Endothelial cell of umbilical vein (primary cell): ENCODE measurements at regions not wholly inside any gene's neighbourhood (a gene's known extent, or its start where the extent isn't known, plus 50 kb on each side); places are given as distances from the start of the nearest gene placed in this dataset.

ENCODE experiments used
- BruUV-seq: library from RNA; stranded (reverse); fragments of 400-500 nt; replicated peaks from 2 replicates; lab custom pipeline; 2021; lab: Mats Ljungman, UMichigan
- CTCF ChIA-PET: fragments of 300-600, 350-600 bp; sonication (Branson Sonifier 250); formaldehyde crosslinking; loops from one replicate; lab custom pipeline; 2021; ENCODE audit warnings: antibody characterized with exemption, inconsistent platforms; lab: Charles Lee
- POLR2A ChIA-PET: fragments of 300-600, 350-600 bp; sonication (Branson Sonifier 250); formaldehyde crosslinking; loops from one replicate; lab custom pipeline; 2021; ENCODE audit warnings: antibody characterized with exemption, inconsistent platforms; lab: Charles Lee
- DNase-seq: peaks from one replicate; pipeline ENCODE4 v3.0.0-alpha.2; 2011; ENCODE audit warnings: low read depth, low spot score
- FAIRE-seq: peaks from 2 replicates; lab custom pipeline; 2011; peaks lifted over from hg19 to GRCh38; lab: Jason Lieb, UNC
- H2AFZ ChIP-seq: 2 replicates; pipeline ENCODE4 v1.6.0; 2012; ENCODE audit warnings: low read depth, low read length, control low read depth, inconsistent platforms
- H3K27ac ChIP-seq: 2 replicates; pipeline ENCODE4 v1.5.1; 2011; ENCODE audit warnings: low read depth, mild to moderate bottlenecking, control low read depth, low read length, moderate library complexity; ENCODE audit not compliant: insufficient read depth
- H3K27me3 ChIP-seq, 2 experiments: 2 replicates each; pipeline versions ENCODE4 v1.6.0 to v1.6.1; 2011; ENCODE audit warnings: low read length in 2 of 2, mixed read lengths in 1 of 2; ENCODE audit not compliant: control insufficient read depth in 2 of 2, insufficient read depth in 2 of 2
- H3K36me3 ChIP-seq, 2 experiments: 2 replicates in 1 of 2; 3 replicates in 1 of 2; pipeline ENCODE4 v1.5.1; 2011; ENCODE audit warnings: low read length in 2 of 2, mild to moderate bottlenecking in 1 of 2, moderate library complexity in 1 of 2; ENCODE audit not compliant: control insufficient read depth in 2 of 2, insufficient read depth in 2 of 2; ENCODE audit errors: extremely low read depth in 1 of 2
- H3K4me1 ChIP-seq: 3 replicates; pipeline ENCODE4 v1.5.1; 2011; ENCODE audit warnings: mild to moderate bottlenecking, low read length; ENCODE audit not compliant: control insufficient read depth, insufficient read depth; ENCODE audit errors: extremely low read depth
- H3K4me2 ChIP-seq: 2 replicates; pipeline ENCODE4 v1.6.1; 2011; ENCODE audit warnings: low read length, control low read depth, mixed read lengths; ENCODE audit not compliant: insufficient read depth
- H3K4me3 ChIP-seq, 3 experiments: fragments of 200-600 bp in 1 of 3; sonication (generic), shearing (Covaris generic) in 1 of 3; replicated peaks in 1 of 3; 2 replicates each; pipeline ENCODE4 v1.5.1; 2011 to 2016; ENCODE audit warnings: control low read depth in 3 of 3, low read length in 3 of 3, mild to moderate bottlenecking in 2 of 3, inconsistent platforms in 1 of 3, low read depth in 1 of 3, moderate library complexity in 1 of 3; ENCODE audit not compliant: insufficient read depth in 1 of 3
- H3K79me2 ChIP-seq: 2 replicates; pipeline ENCODE4 v1.6.0; 2012; ENCODE audit warnings: low read length, inconsistent platforms; ENCODE audit not compliant: control insufficient read depth, insufficient read depth
- H3K9ac ChIP-seq: replicated peaks from 2 replicates; pipeline ENCODE3; 2011; ENCODE audit warnings: low read length, control low read depth; ENCODE audit not compliant: insufficient read depth; ENCODE audit errors: extremely low read depth
- H3K9me1 ChIP-seq: replicated peaks from 3 replicates; pipeline ENCODE4 v1.6.0; 2011; ENCODE audit warnings: mild to moderate bottlenecking, low read length; ENCODE audit not compliant: control insufficient read depth, insufficient read depth; ENCODE audit errors: extremely low read depth
- H3K9me3 ChIP-seq: replicated peaks from 2 replicates; pipeline ENCODE4 v1.5.1; 2012; ENCODE audit warnings: low read length, inconsistent platforms; ENCODE audit not compliant: control insufficient read depth, insufficient read depth
- H4K20me1 ChIP-seq: replicated peaks from 2 replicates; pipeline ENCODE3; 2011; ENCODE audit warnings: mild to moderate bottlenecking, low read length; ENCODE audit not compliant: control insufficient read depth, insufficient read depth; ENCODE audit errors: extremely low read depth
- CTCF ChIP-seq, 2 donors: IDR thresholded peaks; 1 replicate in 1 of 2; 2 replicates in 1 of 2; pipeline ENCODE4 v1.5.1; 2011; ENCODE audit warnings: low read length in 2 of 2, mild to moderate bottlenecking in 2 of 2, moderate library complexity in 2 of 2, control low read depth in 1 of 2, inconsistent platforms in 1 of 2, low read depth in 1 of 2; ENCODE audit not compliant: insufficient read depth in 1 of 2; ENCODE audit errors: extremely low read depth in 1 of 2
- EZH2 ChIP-seq: IDR thresholded peaks from 2 replicates; pipeline ENCODE4 v1.6.1; 2012; ENCODE audit warnings: borderline replicate concordance, low read depth, mild to moderate bottlenecking, moderate library complexity, low read length, inconsistent platforms; ENCODE audit not compliant: severe bottlenecking
- GATA2 ChIP-seq: IDR thresholded peaks from 2 replicates; pipeline ENCODE4 v1.7.0; 2011; ENCODE audit warnings: low read depth, mild to moderate bottlenecking, moderate library complexity, mixed read lengths, low read length; ENCODE audit not compliant: insufficient read length, insufficient read depth
- MYC ChIP-seq: IDR thresholded peaks from one replicate; pipeline ENCODE4 v1.6.1; 2011; ENCODE audit warnings: mild to moderate bottlenecking, low read depth, low read length
- POLR2AphosphoS5 ChIP-seq: IDR thresholded peaks from 2 replicates; pipeline ENCODE4 v1.6.1; 2012; ENCODE audit warnings: low read depth, mild to moderate bottlenecking, control low read depth, low read length, moderate library complexity; ENCODE audit not compliant: insufficient read depth
- dilution Hi-C: fragments of 300-500 bp; cut with MboI; formaldehyde crosslinking; loops from one replicate; pipeline ENCODE4 v1.15.0; 2019; ENCODE audit warnings: low sequenced_read_pairs; ENCODE audit not compliant: extremely low pct_ligation_motif_present
- intact Hi-C: fragments of 100-400 bp; cut with micrococcal nuclease; formaldehyde crosslinking; loops from one replicate; pipeline ENCODE4 v1.10.0; 2022

DNA sequence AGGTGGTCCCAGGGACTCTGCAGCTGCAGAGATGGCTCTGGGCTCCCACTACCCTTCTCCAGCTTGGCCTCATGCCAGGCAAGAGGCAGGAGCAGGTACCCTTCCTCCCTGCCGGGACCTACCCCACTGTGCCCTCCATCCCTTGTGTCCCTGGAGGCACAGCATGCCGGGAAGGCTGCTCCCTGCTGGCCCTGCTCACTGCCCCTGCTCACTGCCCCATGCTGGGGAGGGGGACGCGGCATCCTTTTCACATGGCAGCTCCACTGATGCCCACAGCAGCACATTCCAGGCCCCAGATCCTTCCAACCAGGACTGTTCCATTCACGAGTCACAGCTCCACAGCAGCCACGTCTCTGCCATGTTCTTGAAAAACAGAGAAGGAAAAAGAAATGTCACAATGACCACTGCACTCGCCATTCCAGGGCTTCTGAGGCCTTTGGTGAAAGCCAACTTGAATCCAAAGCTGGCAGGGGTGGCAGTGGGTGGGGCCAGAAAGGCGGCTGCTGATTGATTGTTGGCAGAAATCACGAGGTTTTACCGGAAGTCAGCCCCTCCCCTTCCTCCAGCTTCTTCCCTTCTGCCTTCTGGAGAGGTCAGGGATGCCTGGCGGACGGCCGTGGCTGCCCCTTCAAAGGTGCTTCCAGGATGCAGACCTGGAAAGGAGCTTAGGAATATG lies 268.0 kb downstream of the CYP26B1 start:
- FAIRE-seq (no peak), DNase-seq (no peak)
- H3K9me3 ChIP-seq = no peaks in the 10 kb centered on the region
- ChIA-PET POLR2A (no interaction called here), CTCF (interaction anchor here (1.9 to 2.5 kb wide), 2 partner anchors 8 to 45 kb away, joined by 6 to 10 read pairs; no protein-coding TSS in a partner anchor)
- H3K9ac ChIP-seq = no peak overlapping the region
- no peak overlapping the region for H3K4me2 ChIP-seq
- BruUV-seq = no TSS peak
- intact Hi-C loops = no loop called here
- no peaks in the 10 kb centered on the region for H4K20me1 ChIP-seq
- dilution Hi-C loops = no loop called here
- H3K4me3 ChIP-seq = no peak overlapping the region
- H2AFZ ChIP-seq = no peak overlapping the region
- H3K4me1 ChIP-seq = peaks cover 33% of the 10 kb centered on the region
- H3K36me3 ChIP-seq = no peaks in the 10 kb centered on the region
- H3K9me1 ChIP-seq = no peaks in the 10 kb centered on the region
- no peaks in the 10 kb centered on the region for H3K27me3 ChIP-seq
- no peak overlapping the region for H3K27ac ChIP-seq
- no peaks in the 10 kb centered on the region for H3K79me2 ChIP-seq
- no peak for TF ChIP-seq CTCF (IDR thresholded peaks at IDR 0.05; ENCODE audit: extremely low read depth in 1 of 2, insufficient read depth in 1 of 2, low read depth in 1 of 2, low read length in 2 of 2)

- H3K4me2 ChIP-seq = no peak overlapping the region
- no peak for TF ChIP-seq CTCF (IDR thresholded peaks at IDR 0.05; ENCODE audit: extremely low read depth in 1 of 2, insufficient read depth in 1 of 2, low read depth in 1 of 2, low read length in 2 of 2)
- no peak for TF ChIP-seq POLR2AphosphoS5
- no peak for TF ChIP-seq MYC
- no peak for TF ChIP-seq EZH2
- TF ChIP-seq GATA2 = no peak
- H2AFZ ChIP-seq = no peak overlapping the region
- FAIRE-seq = no peak
- H3K9me3 ChIP-seq = no peaks in the 10 kb centered on the region
- BruUV-seq = no TSS peak
- ChIA-PET CTCF (no interaction called here), POLR2A (no interaction called here)
- H3K79me2 ChIP-seq = no peaks in the 10 kb centered on the region
- intact Hi-C loops (no loop called here), dilution Hi-C loops (no loop called here)
- H3K4me1 ChIP-seq = peaks cover 30% of the 10 kb centered on the region
- no peaks in the 10 kb centered on the region for H3K27me3 ChIP-seq
- no peaks in the 10 kb centered on the region for H3K36me3 ChIP-seq
- no peak overlapping the region for H3K4me3 ChIP-seq
- no peak overlapping the region for H3K27ac ChIP-seq
- H3K9me1 ChIP-seq = no peaks in the 10 kb centered on the region
- DNase-seq = no peak
- no peak overlapping the region for H3K9ac ChIP-seq
- no peaks in the 10 kb centered on the region for H4K20me1 ChIP-seq
Measured at GRCh38 chr2:71878626-71879508, 268.8 kb downstream of the CYP26B1 start.
